WTC11 (cell line): ENCODE measurements at regions not wholly inside any gene's neighbourhood (a gene's known extent, or its start where the extent isn't known, plus 50 kb on each side); places are given as distances from the start of the nearest gene placed in this dataset.

ENCODE experiments used
- ATAC-seq: fragments of 200-7000 bp; cut with Tn5 transposase; 2 replicates; pipeline ENCODE4 v1.10.0; 2021; ENCODE audit warnings: mild to moderate bottlenecking, moderate library complexity
- CTCF ChIA-PET: fragments of 300-600 bp; sonication (Branson Sonifier 250); formaldehyde crosslinking; loops from one replicate; lab custom pipeline; 2021; ENCODE audit warnings: antibody characterized with exemption; lab: Charles Lee
- POLR2A ChIA-PET: fragments of 350-600 bp; sonication (Branson Sonifier 250); formaldehyde crosslinking; loops from one replicate; lab custom pipeline; 2021; ENCODE audit warnings: antibody characterized with exemption; lab: Charles Lee
- DNase-seq: peaks from one replicate; pipeline ENCODE4 v3.0.0; 2021; ENCODE audit warnings: low spot score
- H3K27ac Mint-ChIP-seq: 2 replicates; pipeline ENCODE4 v1.8.0; 2021; ENCODE audit warnings: mixed read lengths
- H3K27me3 Mint-ChIP-seq: 2 replicates; pipeline ENCODE4 v1.8.0; 2021; ENCODE audit warnings: low read depth, mild to moderate bottlenecking, moderate library complexity, mixed read lengths
- H3K36me3 Mint-ChIP-seq: 2 replicates; pipeline ENCODE4 v1.8.0; 2021; ENCODE audit warnings: mixed read lengths
- H3K4me1 Mint-ChIP-seq: 2 replicates; pipeline ENCODE4 v1.8.0; 2022; ENCODE audit warnings: mixed read lengths
- H3K4me3 Mint-ChIP-seq: 2 replicates; pipeline ENCODE4 v1.8.0; 2021; ENCODE audit warnings: mild to moderate bottlenecking, moderate library complexity, mixed read lengths
- H3K9me3 Mint-ChIP-seq: 2 replicates; pipeline ENCODE4 v1.8.0; 2021; ENCODE audit warnings: mixed read lengths
- CREB1 ChIP-seq: sonication (generic); formaldehyde crosslinking; IDR thresholded peaks from 2 replicates; pipeline ENCODE4 v1.8.0; 2023; ENCODE audit warnings: mild to moderate bottlenecking, missing genetic modification reagents
- ETV6 ChIP-seq: sonication (generic); formaldehyde crosslinking; IDR thresholded peaks from 2 replicates; pipeline ENCODE4 v1.8.1; 2022; ENCODE audit warnings: mild to moderate bottlenecking, missing genetic modification reagents
- FOXJ3 ChIP-seq: sonication (generic); formaldehyde crosslinking; IDR thresholded peaks from 2 replicates; pipeline ENCODE4 v1.9.0; 2021; ENCODE audit warnings: missing genetic modification reagents, mild to moderate bottlenecking, borderline replicate concordance
- HMGA2 ChIP-seq: fragments of 250-450 bp; sonication (Bioruptor Pico); IDR thresholded peaks from 2 replicates; pipeline ENCODE4 v1.4.0; 2021; ENCODE audit warnings: mild to moderate bottlenecking, moderate library complexity
- IRF2 ChIP-seq: sonication (generic); formaldehyde crosslinking; IDR thresholded peaks from 2 replicates; pipeline ENCODE4 v1.8.0; 2022; ENCODE audit warnings: low read depth, missing genetic modification reagents, borderline replicate concordance
- JAZF1 ChIP-seq: fragments of 250-450 bp; sonication (Bioruptor Pico); IDR thresholded peaks from 2 replicates; pipeline ENCODE4 v1.9.0; 2021; ENCODE audit warnings: moderate library complexity, mild to moderate bottlenecking, inconsistent platforms
- KAT7 ChIP-seq: sonication (generic); formaldehyde crosslinking; IDR thresholded peaks from 2 replicates; pipeline ENCODE4 v1.8.1; 2023; ENCODE audit warnings: missing genetic modification reagents, mild to moderate bottlenecking, borderline replicate concordance
- MYBL2 ChIP-seq: sonication (generic); formaldehyde crosslinking; IDR thresholded peaks from 2 replicates; pipeline ENCODE4 v1.8.1; 2023; ENCODE audit warnings: mild to moderate bottlenecking, moderate library complexity, missing genetic modification reagents
- NFYB ChIP-seq: sonication (generic); formaldehyde crosslinking; conservative IDR thresholded peaks from 2 replicates; pipeline ENCODE4 v1.8.0; 2022; ENCODE audit warnings: low read depth, missing genetic modification reagents
- SMAD3 ChIP-seq: sonication (generic); formaldehyde crosslinking; IDR thresholded peaks from 2 replicates; pipeline ENCODE4 v1.8.0; 2022; ENCODE audit warnings: missing genetic modification reagents, mild to moderate bottlenecking, borderline replicate concordance
- TP53 ChIP-seq: sonication (generic); formaldehyde crosslinking; IDR thresholded peaks from 2 replicates; pipeline ENCODE4 v1.8.1; 2023; ENCODE audit warnings: mild to moderate bottlenecking, missing genetic modification reagents
- ZNF138 ChIP-seq: sonication (generic); formaldehyde crosslinking; conservative IDR thresholded peaks from 2 replicates; pipeline ENCODE4 v1.8.1; 2022; ENCODE audit warnings: mild to moderate bottlenecking, moderate library complexity, missing genetic modification reagents
- ZNF671 ChIP-seq: fragments of 250-450 bp; sonication (Bioruptor Pico); IDR thresholded peaks from 2 replicates; pipeline ENCODE4 v1.8.0; 2021; ENCODE audit warnings: mild to moderate bottlenecking
- TF ChIP-seq, protein P1 (sequence below): sonication (generic); formaldehyde crosslinking; IDR thresholded peaks from 2 replicates; pipeline ENCODE4 v1.8.1; 2022; ENCODE audit warnings: missing genetic modification reagents, borderline replicate concordance
- TF ChIP-seq, protein P2 (sequence below): fragments of 250-450 bp; sonication (Bioruptor Pico); IDR thresholded peaks from 2 replicates; pipeline ENCODE4 v2.1.2; 2022; ENCODE audit warnings: mild to moderate bottlenecking, moderate library complexity
- TF ChIP-seq, protein P3 (sequence below): sonication (generic); formaldehyde crosslinking; conservative IDR thresholded peaks from 2 replicates; pipeline ENCODE4 v1.8.1; 2023; ENCODE audit warnings: mild to moderate bottlenecking, low read depth, missing genetic modification reagents, moderate library complexity
- TF ChIP-seq, protein P4 (sequence below): sonication (generic); formaldehyde crosslinking; IDR thresholded peaks from 2 replicates; pipeline ENCODE4 v1.8.1; 2023; ENCODE audit warnings: mild to moderate bottlenecking, missing genetic modification reagents, borderline replicate concordance
- TF ChIP-seq, protein P5 (sequence below): fragments of 200-600 bp; IDR thresholded peaks from 2 replicates; pipeline ENCODE4 v1.8.0; 2022; ENCODE audit warnings: antibody characterized with exemption
- TF ChIP-seq, protein P6 (sequence below): sonication (generic); formaldehyde crosslinking; IDR thresholded peaks from 2 replicates; pipeline ENCODE4 v1.8.1; 2022; ENCODE audit warnings: low read depth, missing genetic modification reagents, borderline replicate concordance

DNA sequence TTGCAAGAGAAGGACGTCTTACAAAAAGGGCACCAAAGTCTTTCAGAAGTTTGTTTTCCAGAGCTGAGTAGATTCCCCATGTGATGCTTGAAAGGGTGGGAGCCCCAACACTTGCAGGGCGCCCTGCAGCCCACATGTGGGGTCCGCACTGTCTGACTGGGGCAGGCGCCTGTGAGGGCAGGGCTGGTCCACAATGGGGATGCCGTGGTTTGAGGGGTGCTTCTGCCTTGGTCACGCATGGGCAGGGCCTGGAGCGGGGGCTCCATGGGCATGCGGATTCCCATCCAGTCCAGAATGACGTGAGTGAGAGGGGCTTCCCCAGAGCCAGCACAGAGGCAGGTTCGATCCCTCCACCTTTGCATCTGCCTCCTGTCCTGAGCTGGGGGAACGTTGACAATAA lies 101.5 kb upstream of the SHH start:
- Mint-ChIP-seq H3K36me3 (peaks cover 54% of the 10 kb centered on the region), H3K9me3 (peaks cover 85% of the 10 kb centered on the region), H3K4me1 (no peaks in the 10 kb centered on the region), H3K27ac (no peak overlapping the region), H3K4me3 (no peak overlapping the region), H3K27me3 (peaks cover 9% of the 10 kb centered on the region)
- ATAC-seq: no peak
- ChIA-PET POLR2A (no interaction called here), CTCF (no interaction called here)
- TF ChIP-seq TP53 (CRISPR knock-in tag) (no peak), ZNF138 (CRISPR knock-in tag) (no peak), FOXJ3 (CRISPR knock-in tag) (no peak), MYBL2 (CRISPR knock-in tag) (no peak), ETV6 (no peak), SMAD3 (CRISPR knock-in tag) (no peak), CREB1 (no peak), HMGA2 (CRISPR knock-in tag) (no peak), ZNF671 (CRISPR knock-in tag) (no peak), JAZF1 (CRISPR knock-in tag) (no peak), NFYB (CRISPR knock-in tag) (no peak)
- TF ChIP-seq, protein P1, sequence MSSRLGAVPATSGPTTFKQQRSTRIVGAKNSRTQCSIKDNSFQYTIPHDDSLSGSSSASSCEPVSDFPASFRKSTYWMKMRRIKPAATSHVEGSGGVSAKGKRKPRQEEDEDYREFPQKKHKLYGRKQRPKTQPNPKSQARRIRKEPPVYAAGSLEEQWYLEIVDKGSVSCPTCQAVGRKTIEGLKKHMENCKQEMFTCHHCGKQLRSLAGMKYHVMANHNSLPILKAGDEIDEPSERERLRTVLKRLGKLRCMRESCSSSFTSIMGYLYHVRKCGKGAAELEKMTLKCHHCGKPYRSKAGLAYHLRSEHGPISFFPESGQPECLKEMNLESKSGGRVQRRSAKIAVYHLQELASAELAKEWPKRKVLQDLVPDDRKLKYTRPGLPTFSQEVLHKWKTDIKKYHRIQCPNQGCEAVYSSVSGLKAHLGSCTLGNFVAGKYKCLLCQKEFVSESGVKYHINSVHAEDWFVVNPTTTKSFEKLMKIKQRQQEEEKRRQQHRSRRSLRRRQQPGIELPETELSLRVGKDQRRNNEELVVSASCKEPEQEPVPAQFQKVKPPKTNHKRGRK (CRISPR knock-in tag): no peak
- TF ChIP-seq, protein P2, sequence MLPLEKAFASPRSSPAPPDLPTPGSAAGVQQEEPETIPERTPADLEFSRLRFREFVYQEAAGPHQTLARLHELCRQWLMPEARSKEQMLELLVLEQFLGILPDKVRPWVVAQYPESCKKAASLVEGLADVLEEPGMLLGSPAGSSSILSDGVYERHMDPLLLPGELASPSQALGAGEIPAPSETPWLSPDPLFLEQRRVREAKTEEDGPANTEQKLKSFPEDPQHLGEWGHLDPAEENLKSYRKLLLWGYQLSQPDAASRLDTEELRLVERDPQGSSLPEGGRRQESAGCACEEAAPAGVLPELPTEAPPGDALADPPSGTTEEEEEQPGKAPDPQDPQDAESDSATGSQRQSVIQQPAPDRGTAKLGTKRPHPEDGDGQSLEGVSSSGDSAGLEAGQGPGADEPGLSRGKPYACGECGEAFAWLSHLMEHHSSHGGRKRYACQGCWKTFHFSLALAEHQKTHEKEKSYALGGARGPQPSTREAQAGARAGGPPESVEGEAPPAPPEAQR (CRISPR knock-in tag): no peak
- TF ChIP-seq, protein P3, sequence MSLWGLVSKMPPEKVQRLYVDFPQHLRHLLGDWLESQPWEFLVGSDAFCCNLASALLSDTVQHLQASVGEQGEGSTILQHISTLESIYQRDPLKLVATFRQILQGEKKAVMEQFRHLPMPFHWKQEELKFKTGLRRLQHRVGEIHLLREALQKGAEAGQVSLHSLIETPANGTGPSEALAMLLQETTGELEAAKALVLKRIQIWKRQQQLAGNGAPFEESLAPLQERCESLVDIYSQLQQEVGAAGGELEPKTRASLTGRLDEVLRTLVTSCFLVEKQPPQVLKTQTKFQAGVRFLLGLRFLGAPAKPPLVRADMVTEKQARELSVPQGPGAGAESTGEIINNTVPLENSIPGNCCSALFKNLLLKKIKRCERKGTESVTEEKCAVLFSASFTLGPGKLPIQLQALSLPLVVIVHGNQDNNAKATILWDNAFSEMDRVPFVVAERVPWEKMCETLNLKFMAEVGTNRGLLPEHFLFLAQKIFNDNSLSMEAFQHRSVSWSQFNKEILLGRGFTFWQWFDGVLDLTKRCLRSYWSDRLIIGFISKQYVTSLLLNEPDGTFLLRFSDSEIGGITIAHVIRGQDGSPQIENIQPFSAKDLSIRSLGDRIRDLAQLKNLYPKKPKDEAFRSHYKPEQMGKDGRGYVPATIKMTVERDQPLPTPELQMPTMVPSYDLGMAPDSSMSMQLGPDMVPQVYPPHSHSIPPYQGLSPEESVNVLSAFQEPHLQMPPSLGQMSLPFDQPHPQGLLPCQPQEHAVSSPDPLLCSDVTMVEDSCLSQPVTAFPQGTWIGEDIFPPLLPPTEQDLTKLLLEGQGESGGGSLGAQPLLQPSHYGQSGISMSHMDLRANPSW (CRISPR knock-in tag): no peak
- TF ChIP-seq, protein P4, sequence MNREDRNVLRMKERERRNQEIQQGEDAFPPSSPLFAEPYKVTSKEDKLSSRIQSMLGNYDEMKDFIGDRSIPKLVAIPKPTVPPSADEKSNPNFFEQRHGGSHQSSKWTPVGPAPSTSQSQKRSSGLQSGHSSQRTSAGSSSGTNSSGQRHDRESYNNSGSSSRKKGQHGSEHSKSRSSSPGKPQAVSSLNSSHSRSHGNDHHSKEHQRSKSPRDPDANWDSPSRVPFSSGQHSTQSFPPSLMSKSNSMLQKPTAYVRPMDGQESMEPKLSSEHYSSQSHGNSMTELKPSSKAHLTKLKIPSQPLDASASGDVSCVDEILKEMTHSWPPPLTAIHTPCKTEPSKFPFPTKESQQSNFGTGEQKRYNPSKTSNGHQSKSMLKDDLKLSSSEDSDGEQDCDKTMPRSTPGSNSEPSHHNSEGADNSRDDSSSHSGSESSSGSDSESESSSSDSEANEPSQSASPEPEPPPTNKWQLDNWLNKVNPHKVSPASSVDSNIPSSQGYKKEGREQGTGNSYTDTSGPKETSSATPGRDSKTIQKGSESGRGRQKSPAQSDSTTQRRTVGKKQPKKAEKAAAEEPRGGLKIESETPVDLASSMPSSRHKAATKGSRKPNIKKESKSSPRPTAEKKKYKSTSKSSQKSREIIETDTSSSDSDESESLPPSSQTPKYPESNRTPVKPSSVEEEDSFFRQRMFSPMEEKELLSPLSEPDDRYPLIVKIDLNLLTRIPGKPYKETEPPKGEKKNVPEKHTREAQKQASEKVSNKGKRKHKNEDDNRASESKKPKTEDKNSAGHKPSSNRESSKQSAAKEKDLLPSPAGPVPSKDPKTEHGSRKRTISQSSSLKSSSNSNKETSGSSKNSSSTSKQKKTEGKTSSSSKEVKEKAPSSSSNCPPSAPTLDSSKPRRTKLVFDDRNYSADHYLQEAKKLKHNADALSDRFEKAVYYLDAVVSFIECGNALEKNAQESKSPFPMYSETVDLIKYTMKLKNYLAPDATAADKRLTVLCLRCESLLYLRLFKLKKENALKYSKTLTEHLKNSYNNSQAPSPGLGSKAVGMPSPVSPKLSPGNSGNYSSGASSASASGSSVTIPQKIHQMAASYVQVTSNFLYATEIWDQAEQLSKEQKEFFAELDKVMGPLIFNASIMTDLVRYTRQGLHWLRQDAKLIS (CRISPR knock-in tag): no peak
- DNase-seq: no peak

DNA sequence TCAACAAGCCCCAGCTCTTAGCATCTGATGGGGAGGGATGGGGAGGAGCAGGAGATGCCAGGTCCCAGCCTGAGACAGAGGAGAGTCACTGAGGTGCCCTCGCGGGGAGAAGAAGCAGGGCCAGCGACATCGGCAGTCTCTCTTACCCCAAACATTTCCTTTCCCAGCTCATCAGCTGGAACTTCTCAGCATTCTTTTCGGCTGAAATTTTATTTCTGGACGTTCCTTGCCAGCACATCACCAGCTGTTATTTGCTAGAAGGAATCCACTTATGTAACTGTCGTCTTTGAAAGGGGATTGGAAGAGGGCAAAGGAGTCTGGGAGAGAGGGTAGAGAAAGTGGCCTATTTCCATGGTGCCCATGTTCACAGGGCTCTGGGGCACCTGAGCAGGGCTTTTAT lies 101.0 kb upstream of the SHH start:
- TF ChIP-seq, protein P5, sequence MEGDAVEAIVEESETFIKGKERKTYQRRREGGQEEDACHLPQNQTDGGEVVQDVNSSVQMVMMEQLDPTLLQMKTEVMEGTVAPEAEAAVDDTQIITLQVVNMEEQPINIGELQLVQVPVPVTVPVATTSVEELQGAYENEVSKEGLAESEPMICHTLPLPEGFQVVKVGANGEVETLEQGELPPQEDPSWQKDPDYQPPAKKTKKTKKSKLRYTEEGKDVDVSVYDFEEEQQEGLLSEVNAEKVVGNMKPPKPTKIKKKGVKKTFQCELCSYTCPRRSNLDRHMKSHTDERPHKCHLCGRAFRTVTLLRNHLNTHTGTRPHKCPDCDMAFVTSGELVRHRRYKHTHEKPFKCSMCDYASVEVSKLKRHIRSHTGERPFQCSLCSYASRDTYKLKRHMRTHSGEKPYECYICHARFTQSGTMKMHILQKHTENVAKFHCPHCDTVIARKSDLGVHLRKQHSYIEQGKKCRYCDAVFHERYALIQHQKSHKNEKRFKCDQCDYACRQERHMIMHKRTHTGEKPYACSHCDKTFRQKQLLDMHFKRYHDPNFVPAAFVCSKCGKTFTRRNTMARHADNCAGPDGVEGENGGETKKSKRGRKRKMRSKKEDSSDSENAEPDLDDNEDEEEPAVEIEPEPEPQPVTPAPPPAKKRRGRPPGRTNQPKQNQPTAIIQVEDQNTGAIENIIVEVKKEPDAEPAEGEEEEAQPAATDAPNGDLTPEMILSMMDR: no peak
- TF ChIP-seq KAT7 (no peak), ZNF138 (CRISPR knock-in tag) (no peak), IRF2 (CRISPR knock-in tag) (no peak), TP53 (CRISPR knock-in tag) (no peak)
- TF ChIP-seq, protein P6, sequence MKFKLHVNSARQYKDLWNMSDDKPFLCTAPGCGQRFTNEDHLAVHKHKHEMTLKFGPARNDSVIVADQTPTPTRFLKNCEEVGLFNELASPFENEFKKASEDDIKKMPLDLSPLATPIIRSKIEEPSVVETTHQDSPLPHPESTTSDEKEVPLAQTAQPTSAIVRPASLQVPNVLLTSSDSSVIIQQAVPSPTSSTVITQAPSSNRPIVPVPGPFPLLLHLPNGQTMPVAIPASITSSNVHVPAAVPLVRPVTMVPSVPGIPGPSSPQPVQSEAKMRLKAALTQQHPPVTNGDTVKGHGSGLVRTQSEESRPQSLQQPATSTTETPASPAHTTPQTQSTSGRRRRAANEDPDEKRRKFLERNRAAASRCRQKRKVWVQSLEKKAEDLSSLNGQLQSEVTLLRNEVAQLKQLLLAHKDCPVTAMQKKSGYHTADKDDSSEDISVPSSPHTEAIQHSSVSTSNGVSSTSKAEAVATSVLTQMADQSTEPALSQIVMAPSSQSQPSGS: no peak
- ATAC-seq: no peak
- peaks cover 6% of the 10 kb centered on the region for H3K27me3 Mint-ChIP-seq

More for the DNA sequence above, 101.0 kb upstream of the SHH start:
- no peak overlapping the region for H3K27ac Mint-ChIP-seq
- no peaks in the 10 kb centered on the region for H3K4me1 Mint-ChIP-seq
- peaks cover 50% of the 10 kb centered on the region for H3K36me3 Mint-ChIP-seq
- CTCF ChIA-PET: no interaction called here
- no peak overlapping the region for H3K4me3 Mint-ChIP-seq
- POLR2A ChIA-PET: no interaction called here
- no peak for DNase-seq
- H3K9me3 Mint-ChIP-seq: peaks cover 81% of the 10 kb centered on the region
